ENCODE measurements at regions not wholly inside any gene's neighbourhood (a gene's known extent, or its start where the extent isn't known, plus 50 kb on each side); places are given as distances from the start of the nearest gene placed in this dataset.

GRCh38 chr3:194218646-194219453 is 82.9 kb downstream of the HES1 start:
- no peak for DNase-seq (ENCODE audit: low read depth in 2 of 2)

GRCh38 chr3:194219826-194220410 is 84.0 kb downstream of the HES1 start:
- no peak for DNase-seq (ENCODE audit: low read depth in 2 of 2)

GRCh38 chr3:194220901-194221326 is 85.0 kb downstream of the HES1 start:
- DNase-seq (ENCODE audit: low read depth in 2 of 2), result no peak

- no peak for DNase-seq (ENCODE audit: low read depth in 2 of 2)
These were observed 85.4 kb downstream of the HES1 start for GRCh38 chr3:194221336-194221735.

- DNase-seq (ENCODE audit: low read depth in 2 of 2), result no peak
These were observed 88.0 kb downstream of the HES1 start for GRCh38 chr3:194223951-194224350.

GRCh38 chr3:194224471-194225417 is 88.8 kb downstream of the HES1 start:
- DNase-seq (ENCODE audit: low read depth in 2 of 2), result no peak

GRCh38 chr3:194225418-194225812 is 89.5 kb downstream of the HES1 start:
- no peak for DNase-seq (ENCODE audit: low read depth in 2 of 2)

GRCh38 chr3:194225988-194226663 is 90.2 kb downstream of the HES1 start:
- DNase-seq (ENCODE audit: low read depth in 2 of 2), result no peak

GRCh38 chr3:194231929-194232832 is 96.2 kb downstream of the HES1 start:
- DNase-seq (ENCODE audit: low read depth in 2 of 2), result no peak

- DNase-seq (ENCODE audit: low read depth in 2 of 2), result no peak
These were observed 97.2 kb downstream of the HES1 start for GRCh38 chr3:194233150-194233549.

- no peak for DNase-seq (ENCODE audit: low read depth in 2 of 2)
These were observed 99.2 kb downstream of the HES1 start for GRCh38 chr3:194235160-194235559.

GRCh38 chr3:194237110-194237509 is 101.2 kb downstream of the HES1 start:
- no peak for DNase-seq (ENCODE audit: low read depth in 2 of 2)

GRCh38 chr3:194240766-194241165 is 104.8 kb downstream of the HES1 start:
- DNase-seq (ENCODE audit: low read depth in 2 of 2), result no peak

- no peak for DNase-seq (ENCODE audit: low read depth in 2 of 2)
These were observed 107.4 kb downstream of the HES1 start for GRCh38 chr3:194243172-194243837.

GRCh38 chr3:194244167-194244566 is 107.0 kb downstream of the CPN2 start:
- no peak for DNase-seq (ENCODE audit: low read depth in 2 of 2)

GRCh38 chr3:194245474-194245873 is 105.7 kb downstream of the CPN2 start:
- no peak for DNase-seq (ENCODE audit: low read depth in 2 of 2)

- no peak for DNase-seq (ENCODE audit: low read depth in 2 of 2)
These were observed 105.1 kb downstream of the CPN2 start for GRCh38 chr3:194245975-194246561.

- DNase-seq (ENCODE audit: low read depth in 2 of 2), result no peak
These were observed 104.3 kb downstream of the CPN2 start for GRCh38 chr3:194246709-194247349.

- DNase-seq (ENCODE audit: low read depth in 2 of 2), result no peak
These were observed 103.8 kb downstream of the CPN2 start for GRCh38 chr3:194247350-194247740.

Data from stimulated activated CD8-positive, alpha-beta memory T cell treated with anti-CD3 and anti-CD28 coated beads, Interleukin-15, amount 100 ng/mL, for 48 hours (primary cell).